ENCODE measurements at regions not wholly inside any gene's neighbourhood (a gene's known extent, or its start where the extent isn't known, plus 50 kb on each side); places are given as distances from the start of the nearest gene placed in this dataset.
"Not testable (repeated sequence)": the region's sequence is repeated elsewhere in the genome, so short reads cannot be mapped to it uniquely, and the experiment has no call there.

- not testable (repeated sequence) for DNase-seq
Measured at GRCh38 chr13:84697591-84697990, 815.3 kb upstream of the SLITRK1 start.

GRCh38 chr13:84686973-84687372, 804.7 kb upstream of the SLITRK1 start:
- no peak for DNase-seq

GRCh38 chr13:84686458-84686857, 804.2 kb upstream of the SLITRK1 start:
- no peak for DNase-seq

GRCh38 chr13:84684804-84685203, 802.5 kb upstream of the SLITRK1 start:
- DNase-seq = no peak

GRCh38 chr13:84684048-84684662, 801.9 kb upstream of the SLITRK1 start:
- DNase-seq = no peak

- no peak for DNase-seq
Measured at GRCh38 chr13:84683448-84683847, 801.2 kb upstream of the SLITRK1 start.

GRCh38 chr13:84677836-84678235, 795.6 kb upstream of the SLITRK1 start:
- DNase-seq = no peak

- no peak for DNase-seq
Measured at GRCh38 chr13:84672616-84673015, 790.3 kb upstream of the SLITRK1 start.

GRCh38 chr13:84670245-84670644, 788.0 kb upstream of the SLITRK1 start:
- DNase-seq = no peak

- no peak for DNase-seq
Measured at GRCh38 chr13:84668637-84669036, 786.4 kb upstream of the SLITRK1 start.

- DNase-seq = no peak
Measured at GRCh38 chr13:84662491-84662890, 780.2 kb upstream of the SLITRK1 start.

GRCh38 chr13:84661718-84662117, 779.4 kb upstream of the SLITRK1 start:
- DNase-seq = no peak

- no peak for DNase-seq
Measured at GRCh38 chr13:84659359-84659661, 777.0 kb upstream of the SLITRK1 start.

GRCh38 chr13:84658491-84659358, 776.5 kb upstream of the SLITRK1 start:
- DNase-seq = no peak

GRCh38 chr13:84655677-84656076, 773.4 kb upstream of the SLITRK1 start:
- no peak for DNase-seq

GRCh38 chr13:84654654-84655275, 772.5 kb upstream of the SLITRK1 start:
- no peak for DNase-seq

- no peak for DNase-seq
Measured at GRCh38 chr13:84653915-84654534, 771.8 kb upstream of the SLITRK1 start.

GRCh38 chr13:84651705-84652104, 769.4 kb upstream of the SLITRK1 start:
- no peak for DNase-seq

- no peak for DNase-seq
Measured at GRCh38 chr13:84651288-84651687, 769.0 kb upstream of the SLITRK1 start.

GRCh38 chr13:84649853-84650252, 767.6 kb upstream of the SLITRK1 start:
- DNase-seq = no peak

GRCh38 chr13:84648069-84648640, 765.9 kb upstream of the SLITRK1 start:
- no peak for DNase-seq

GRCh38 chr13:84646957-84647356, 764.7 kb upstream of the SLITRK1 start:
- DNase-seq = no peak
